ENCODE measurements at regions not wholly inside any gene's neighbourhood (a gene's known extent, or its start where the extent isn't known, plus 50 kb on each side); places are given as distances from the start of the nearest gene placed in this dataset.

- TF ChIP-seq POLR2A (IDR thresholded peaks at IDR 0.05; ENCODE audit: low read length) (no peak), GATA1 (IDR thresholded peaks at IDR 0.05; ENCODE audit: low read depth, low read length) (no peak)
Measured at GRCh38 chr16:73883126-73883525, 413.5 kb upstream of the PSMD7 start.
